ENCODE measurements at regions not wholly inside any gene's neighbourhood (a gene's known extent, or its start where the extent isn't known, plus 50 kb on each side); places are given as distances from the start of the nearest gene placed in this dataset.

DNA sequence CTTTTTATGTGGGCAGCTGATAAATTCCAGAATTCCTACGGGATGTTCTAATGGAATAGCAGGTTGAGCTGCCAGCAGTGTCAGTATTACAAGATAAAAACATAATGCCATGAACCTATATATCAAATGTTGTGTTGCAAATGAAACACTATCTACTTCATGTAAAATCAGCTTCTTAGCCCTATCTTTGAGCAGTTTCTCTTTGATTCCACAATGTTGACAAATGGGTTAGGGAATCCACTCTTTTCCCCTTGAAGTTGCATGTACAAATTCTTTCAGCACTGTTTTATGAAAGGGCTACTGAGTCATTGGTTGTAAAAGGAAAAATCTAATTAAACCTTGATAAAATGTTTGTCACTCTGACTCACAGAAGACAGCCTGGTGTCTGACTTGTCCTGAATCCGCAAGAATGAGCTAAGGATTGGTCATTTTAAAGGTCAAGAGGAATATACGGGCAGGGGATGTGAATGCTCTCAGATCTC lies 950.6 kb upstream of the NUDT12 start:
- no peak for TF ChIP-seq GATA2 (IDR thresholded peaks at IDR 0.05; ENCODE audit: low read depth, low read length)
- TF ChIP-seq GATA3 (IDR thresholded peaks at IDR 0.05; ENCODE audit: low read depth, low read length), result no peak

DNA sequence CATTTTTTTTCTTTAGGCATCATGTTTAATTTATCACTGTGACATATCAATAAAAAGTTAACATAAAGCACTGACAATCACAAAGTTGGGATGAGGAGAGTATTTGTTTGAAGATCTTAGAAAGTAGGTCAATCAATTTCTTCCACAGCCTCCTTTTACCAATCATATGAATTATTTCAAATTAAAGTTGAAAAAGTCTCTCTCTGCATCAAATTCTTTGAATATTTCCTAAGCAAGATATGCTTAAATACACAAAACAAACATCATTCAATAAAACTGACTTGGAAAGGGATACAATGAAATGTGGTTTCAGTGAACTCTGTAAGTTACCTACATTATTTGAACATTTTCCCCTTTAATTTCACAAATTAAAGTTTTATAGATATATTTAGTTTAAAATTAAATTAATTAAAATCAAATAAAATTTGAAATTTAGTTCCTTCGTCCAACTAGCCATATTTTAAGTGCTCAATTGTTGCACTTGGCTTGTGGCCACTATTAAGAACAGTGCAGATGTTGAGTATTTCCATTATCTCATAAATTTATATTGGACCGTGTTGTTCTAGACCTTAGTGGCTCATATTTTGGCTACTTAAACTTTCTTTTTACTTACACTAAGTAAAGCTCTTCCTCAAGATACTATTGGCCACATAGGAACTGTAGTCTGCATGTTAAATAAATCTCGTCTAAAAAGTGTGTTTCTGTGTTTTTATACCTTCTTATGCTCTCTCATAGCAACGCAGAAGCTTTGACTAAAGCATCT lies 949.7 kb upstream of the NUDT12 start:
- TF ChIP-seq GATA2 (IDR thresholded peaks at IDR 0.05; ENCODE audit: low read depth, low read length), result no peak
- TF ChIP-seq GATA3 (IDR thresholded peaks at IDR 0.05; ENCODE audit: low read depth, low read length), result no peak

DNA sequence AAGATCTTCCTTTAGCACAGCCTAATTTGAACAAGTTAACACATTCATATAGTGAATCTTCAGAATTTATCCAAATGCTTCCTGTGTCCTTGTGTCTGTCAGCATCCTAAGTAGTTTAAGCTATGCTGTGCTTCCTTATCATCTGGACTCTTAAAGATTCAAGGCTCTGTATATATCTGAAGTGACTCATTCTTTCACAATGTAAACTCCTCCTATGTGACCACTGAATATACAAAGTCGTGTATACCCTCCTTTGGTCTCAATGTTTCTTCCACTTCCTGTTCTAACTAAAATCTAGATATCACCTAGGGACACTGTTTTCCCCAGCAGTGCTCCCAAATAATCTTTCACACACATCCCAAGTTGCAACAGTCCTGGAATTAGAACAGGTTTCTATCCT lies 935.7 kb upstream of the NUDT12 start:
- TF ChIP-seq GATA3 (IDR thresholded peaks at IDR 0.05; ENCODE audit: low read depth, low read length) (no peak), GATA2 (IDR thresholded peaks at IDR 0.05; ENCODE audit: low read depth, low read length) (no peak)

DNA sequence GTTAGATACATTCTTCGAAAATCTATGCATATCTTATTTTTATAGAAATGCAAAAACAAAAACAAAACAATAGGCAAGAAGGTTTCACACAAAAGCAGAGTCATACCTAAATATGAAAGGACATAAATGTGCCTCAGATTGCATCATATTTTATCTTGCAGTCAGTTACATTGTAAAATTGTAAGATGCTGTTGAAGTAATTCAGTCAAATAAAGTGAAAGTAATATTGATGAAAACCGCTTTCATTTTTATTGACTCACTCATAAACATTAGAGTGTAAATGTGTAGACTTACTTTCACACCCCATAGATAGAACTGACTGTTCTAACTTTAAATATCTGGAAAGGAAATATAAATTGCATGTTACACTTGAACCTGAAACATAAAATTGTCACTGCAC lies 931.5 kb upstream of the NUDT12 start:
- TF ChIP-seq GATA2 (IDR thresholded peaks at IDR 0.05; ENCODE audit: low read depth, low read length), result no peak
- no peak for TF ChIP-seq GATA3 (IDR thresholded peaks at IDR 0.05; ENCODE audit: low read depth, low read length)

DNA sequence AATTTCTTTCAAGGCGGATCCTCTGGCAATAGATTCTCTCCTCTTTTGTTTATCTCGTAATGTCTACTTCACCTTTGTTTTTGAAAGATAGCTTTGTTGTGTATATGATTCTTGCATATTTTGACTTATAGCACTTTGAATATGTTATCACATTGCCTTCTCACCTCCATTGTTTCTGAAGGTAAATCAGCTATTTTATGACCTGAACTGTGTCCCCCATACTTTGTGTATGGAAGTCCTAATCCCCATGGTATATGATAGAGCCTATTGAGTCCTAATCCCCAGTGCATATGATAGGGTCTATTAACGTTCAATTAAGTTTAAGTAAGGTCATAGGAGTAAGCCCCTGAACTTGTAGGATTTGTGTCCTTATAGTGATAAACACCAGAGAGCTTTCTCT lies 910.2 kb upstream of the NUDT12 start:
- TF ChIP-seq GATA3 (IDR thresholded peaks at IDR 0.05; ENCODE audit: low read depth, low read length) (no peak), GATA2 (IDR thresholded peaks at IDR 0.05; ENCODE audit: low read depth, low read length) (no peak)

DNA sequence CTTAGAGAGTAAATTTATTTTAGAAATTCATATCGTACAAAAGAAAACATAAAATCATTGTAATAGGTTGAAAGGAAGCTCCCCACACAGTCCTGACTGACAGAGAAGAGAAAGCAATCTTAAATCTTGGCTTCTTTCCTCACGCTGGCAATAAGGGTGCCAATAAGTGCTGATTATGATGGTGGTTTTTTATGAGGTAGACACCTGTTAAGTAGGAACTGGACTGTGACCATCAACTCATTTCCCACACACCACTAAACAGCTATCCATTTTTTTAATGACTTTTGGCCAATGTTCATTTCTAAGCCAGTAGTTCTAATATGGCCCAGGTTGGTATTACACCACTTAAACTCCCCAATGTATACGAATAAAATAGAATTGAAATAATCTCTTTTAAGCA lies 893.5 kb upstream of the NUDT12 start:
- TF ChIP-seq GATA3 (IDR thresholded peaks at IDR 0.05; ENCODE audit: low read depth, low read length), result no peak
- TF ChIP-seq GATA2 (IDR thresholded peaks at IDR 0.05; ENCODE audit: low read depth, low read length), result no peak

DNA sequence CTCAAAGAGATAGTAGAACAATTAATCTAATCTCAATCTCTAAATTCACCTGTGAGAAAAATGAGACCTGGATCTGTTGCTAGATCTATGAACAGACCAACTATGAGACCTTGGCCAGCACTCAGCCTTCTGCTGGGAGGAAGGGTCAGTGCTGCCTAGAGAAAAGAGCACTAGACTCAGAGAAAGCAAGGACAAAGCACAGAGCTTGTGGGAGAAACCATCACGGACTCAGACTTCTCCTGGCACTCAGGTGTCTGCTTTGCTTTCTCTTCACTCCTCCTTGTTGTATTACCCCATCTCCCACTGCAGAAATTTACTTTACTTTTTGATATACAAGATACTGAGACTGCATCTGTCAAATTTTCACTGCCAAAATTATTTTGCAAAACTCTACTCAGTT lies 890.0 kb upstream of the NUDT12 start:
- no peak for TF ChIP-seq GATA2 (IDR thresholded peaks at IDR 0.05; ENCODE audit: low read depth, low read length)
- no peak for TF ChIP-seq GATA3 (IDR thresholded peaks at IDR 0.05; ENCODE audit: low read depth, low read length)

DNA sequence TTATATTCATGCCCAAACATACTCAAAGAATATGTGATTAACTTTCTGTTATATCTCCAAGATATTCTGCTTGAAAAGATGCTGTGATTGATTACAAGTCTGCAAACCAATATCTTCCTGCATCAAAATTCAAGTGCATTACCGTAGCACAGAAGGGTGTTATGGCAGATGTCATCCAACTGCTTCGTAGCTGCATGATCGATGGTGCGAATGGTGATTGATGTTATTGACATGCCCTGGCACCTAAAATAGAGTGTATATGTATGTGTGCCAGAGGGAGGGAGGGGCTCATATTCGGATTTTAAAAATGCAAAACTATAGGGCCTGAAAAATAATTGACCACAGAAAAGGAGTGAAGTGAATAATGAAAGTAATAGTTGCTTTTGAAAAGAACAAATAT lies 882.1 kb upstream of the NUDT12 start:
- TF ChIP-seq GATA2 (IDR thresholded peaks at IDR 0.05; ENCODE audit: low read depth, low read length) (no peak), GATA3 (IDR thresholded peaks at IDR 0.05; ENCODE audit: low read depth, low read length) (no peak)

DNA sequence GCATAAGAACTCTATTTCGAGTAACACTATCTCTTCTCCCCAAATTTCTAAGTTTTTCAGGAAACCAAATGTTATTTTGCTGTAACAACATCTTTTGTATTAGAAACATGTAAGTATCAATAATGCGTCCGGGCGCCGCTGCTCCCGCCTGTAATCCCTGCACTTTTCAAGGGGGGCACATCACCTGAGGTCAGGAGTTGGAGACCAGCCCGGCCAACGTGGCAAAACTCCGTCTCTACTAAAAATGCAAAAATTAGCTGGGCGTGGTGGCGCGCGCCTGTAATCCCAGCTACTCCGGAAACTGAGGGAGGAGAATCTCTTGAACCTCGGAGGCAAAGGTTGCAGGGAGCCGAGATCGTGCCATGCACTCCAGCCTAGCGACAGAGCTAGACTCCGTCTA lies 881.1 kb upstream of the NUDT12 start:
- TF ChIP-seq GATA3 (IDR thresholded peaks at IDR 0.05; ENCODE audit: low read depth, low read length), result no peak
- TF ChIP-seq GATA2 (IDR thresholded peaks at IDR 0.05; ENCODE audit: low read depth, low read length), result no peak

DNA sequence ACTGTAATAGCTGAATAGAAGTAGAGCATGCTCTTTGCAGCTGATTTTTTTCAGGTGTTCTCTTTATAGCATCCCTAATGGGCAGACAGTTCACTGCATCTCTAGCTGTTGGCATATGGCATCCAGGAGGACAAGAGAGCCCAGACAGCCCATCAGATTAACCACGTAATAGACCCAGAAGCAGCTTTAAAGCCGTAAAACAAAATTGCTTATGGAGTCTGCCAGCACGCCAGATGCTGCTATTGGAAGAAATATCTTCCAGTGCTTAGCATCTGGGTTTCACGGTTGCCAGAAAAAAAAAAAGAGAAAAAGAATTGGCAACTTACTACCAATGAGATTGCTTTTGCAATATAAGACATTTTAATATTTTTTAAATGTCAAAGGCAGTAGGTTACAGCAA lies 869.4 kb upstream of the NUDT12 start:
- TF ChIP-seq GATA3 (IDR thresholded peaks at IDR 0.05; ENCODE audit: low read depth, low read length) (peak; percentile 81), GATA2 (IDR thresholded peaks at IDR 0.05; ENCODE audit: low read depth, low read length) (peak; percentile 95)

DNA sequence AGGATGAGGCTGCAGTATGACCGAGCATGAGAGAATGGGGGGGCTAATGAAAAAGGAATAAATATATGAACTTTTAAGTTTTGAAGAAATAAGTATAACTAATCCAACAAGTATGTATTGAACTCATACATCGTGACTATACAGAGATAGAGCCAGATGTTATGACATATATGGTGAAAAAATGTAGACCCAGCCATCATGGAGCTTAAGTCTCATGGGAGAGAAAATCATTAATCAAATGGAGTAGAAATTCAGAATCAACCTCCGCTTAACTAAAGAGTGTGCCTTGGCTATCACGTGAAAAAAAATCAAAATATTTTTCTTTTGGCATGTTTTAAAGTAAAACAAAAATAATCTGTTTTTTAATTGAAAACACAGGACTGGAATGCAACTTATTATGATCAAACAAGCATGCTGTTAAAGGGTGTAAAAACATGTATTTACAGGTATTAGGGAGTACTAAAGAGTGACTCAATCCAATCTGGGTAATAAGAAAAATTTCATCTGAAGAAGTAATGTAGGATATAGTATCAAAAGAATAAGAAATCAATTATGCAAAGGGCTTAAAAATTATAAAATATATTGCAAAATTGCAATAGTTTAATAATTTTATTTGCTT lies 868.5 kb upstream of the NUDT12 start:
- TF ChIP-seq GATA3 (IDR thresholded peaks at IDR 0.05; ENCODE audit: low read depth, low read length), result no peak
- TF ChIP-seq GATA2 (IDR thresholded peaks at IDR 0.05; ENCODE audit: low read depth, low read length), result no peak

DNA sequence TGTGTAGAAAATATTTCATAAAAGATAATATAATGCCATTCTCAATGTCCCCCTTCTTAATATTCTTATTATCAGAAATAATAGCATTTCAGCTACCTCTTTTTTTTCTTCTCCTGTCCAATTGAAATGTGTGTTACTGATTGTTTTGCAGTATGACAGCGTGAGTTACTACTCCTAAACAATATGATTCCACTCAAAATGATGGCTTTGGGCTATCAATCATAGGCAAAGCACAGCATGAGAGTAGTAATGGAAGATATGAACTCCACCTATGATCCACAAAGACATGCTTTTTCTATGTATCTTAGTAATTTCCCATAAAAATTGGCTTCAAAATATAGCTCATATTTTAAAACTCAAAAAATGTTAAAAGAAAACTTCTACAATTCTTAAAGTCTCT lies 867.3 kb upstream of the NUDT12 start:
- no peak for TF ChIP-seq GATA2 (IDR thresholded peaks at IDR 0.05; ENCODE audit: low read depth, low read length)

DNA sequence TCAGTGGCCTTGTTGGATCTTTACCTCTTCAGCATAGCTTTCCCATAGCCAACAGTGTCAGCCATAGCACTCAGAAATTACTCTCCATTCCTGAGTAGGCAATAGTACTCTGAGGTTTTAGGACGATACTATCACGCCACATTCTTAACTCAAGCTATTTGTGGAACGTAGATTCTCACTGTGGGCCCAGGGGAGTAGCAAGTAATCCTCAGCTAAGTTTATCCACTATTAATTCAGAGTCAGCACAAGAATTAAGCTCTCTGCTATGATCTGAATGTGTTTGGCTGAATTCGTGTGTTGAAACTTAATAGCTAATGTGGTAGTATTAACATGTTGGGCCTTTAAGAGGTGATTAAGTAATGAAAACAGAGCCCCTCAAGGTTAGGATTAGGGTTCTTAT lies 858.8 kb upstream of the NUDT12 start:
- TF ChIP-seq GATA2 (IDR thresholded peaks at IDR 0.05; ENCODE audit: low read depth, low read length) (no peak), GATA3 (IDR thresholded peaks at IDR 0.05; ENCODE audit: low read depth, low read length) (no peak)

DNA sequence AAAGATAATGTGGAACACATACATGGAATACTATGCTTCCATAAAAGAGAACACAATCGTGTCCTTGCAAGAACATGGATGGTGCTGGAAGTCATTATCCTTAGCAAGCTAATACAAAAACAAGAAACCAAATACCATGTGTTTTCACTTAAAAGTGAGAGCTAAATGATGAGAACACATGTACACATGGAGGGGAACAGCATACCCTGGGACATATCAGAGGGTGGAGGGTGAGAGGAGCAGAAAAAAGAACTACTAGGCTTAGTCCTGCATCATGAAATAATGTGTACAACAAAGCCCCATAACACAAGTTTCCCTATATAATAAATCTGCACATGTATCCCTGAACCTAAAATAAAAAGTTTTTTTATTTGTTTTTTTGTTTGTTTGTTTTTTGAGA lies 855.5 kb upstream of the NUDT12 start:
- TF ChIP-seq GATA3 (IDR thresholded peaks at IDR 0.05; ENCODE audit: low read depth, low read length) (no peak), GATA2 (IDR thresholded peaks at IDR 0.05; ENCODE audit: low read depth, low read length) (no peak)

DNA sequence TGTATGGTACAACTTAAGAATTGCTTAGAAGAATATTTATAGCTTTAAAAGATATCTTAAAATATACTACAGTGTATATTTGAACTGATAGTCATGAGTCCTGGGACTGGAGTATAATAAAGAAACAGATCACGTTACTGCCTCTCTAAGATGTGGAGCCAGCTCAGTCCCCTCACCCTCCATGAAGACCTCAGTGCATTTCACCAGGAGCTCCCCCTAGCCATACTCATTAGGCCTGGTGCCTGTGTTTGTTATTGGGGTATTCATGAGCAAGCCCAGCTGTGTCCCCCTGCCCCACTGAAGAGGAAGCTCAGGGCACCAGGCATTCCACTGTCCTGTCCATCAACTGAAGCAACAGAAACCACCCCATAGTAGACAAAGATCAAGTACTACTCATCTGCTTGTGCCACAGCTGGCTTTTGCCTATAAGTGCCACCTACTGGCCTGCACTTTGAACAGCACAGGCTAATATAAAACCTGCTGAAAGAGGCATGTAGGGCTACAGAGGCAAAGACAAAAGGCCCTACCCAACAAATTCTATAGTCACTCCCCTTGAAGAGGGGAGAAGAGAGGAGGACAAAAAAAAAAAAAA lies 850.2 kb upstream of the NUDT12 start:
- no peak for TF ChIP-seq GATA3 (IDR thresholded peaks at IDR 0.05; ENCODE audit: low read depth, low read length)
- TF ChIP-seq GATA2 (IDR thresholded peaks at IDR 0.05; ENCODE audit: low read depth, low read length), result no peak
